ENCODE measurements at regions not wholly inside any gene's neighbourhood (a gene's known extent, or its start where the extent isn't known, plus 50 kb on each side); places are given as distances from the start of the nearest gene placed in this dataset.

- no peak for TF ChIP-seq POLR2AphosphoS5 (IDR thresholded peaks at IDR 0.05; ENCODE audit: low read depth, low read length)
- TF ChIP-seq USF2 (IDR thresholded peaks at IDR 0.05; ENCODE audit: low read length): no peak
- no peak for TF ChIP-seq EZH2 (IDR thresholded peaks at IDR 0.05; ENCODE audit: low read depth, low read length, severe bottlenecking)
- TF ChIP-seq FOSL1 (IDR thresholded peaks at IDR 0.05; ENCODE audit: insufficient read depth, low read depth, low read length): no peak
- no peak for TF ChIP-seq POLR2A (IDR thresholded peaks at IDR 0.05; ENCODE audit: control extremely low read depth in 1 of 2, low read depth in 2 of 2, low read length in 2 of 2)
- TF ChIP-seq CTCF (IDR thresholded peaks at IDR 0.05; ENCODE audit: control extremely low read depth in 1 of 3, insufficient read depth in 1 of 3, low read depth in 1 of 3, low read length in 3 of 3): no peak
These were observed 491.7 kb upstream of the MEIS1 start for GRCh38 chr2:65943099-65943786.
